Glomerular visceral epithelial cell (primary cell): ENCODE measurements at regions not wholly inside any gene's neighbourhood (a gene's known extent, or its start where the extent isn't known, plus 50 kb on each side); places are given as distances from the start of the nearest gene placed in this dataset.
A peak's percentile ranks its signal among the peaks of the same experiment; 100 is the strongest.

Experiments
- DNase-seq: peaks from one replicate; pipeline ENCODE4 v3.0.0-alpha.2; 2016; ENCODE audit errors: extremely low spot score

- DNase-seq: no peak
These were observed 546.2 kb upstream of the SETBP1 start for GRCh38 chr18:44134447-44134846.

GRCh38 chr18:44135741-44136140 is 544.9 kb upstream of the SETBP1 start:
- DNase-seq: no peak

- DNase-seq: no peak
These were observed 544.4 kb upstream of the SETBP1 start for GRCh38 chr18:44136326-44136725.

- peak; percentile 8 for DNase-seq
These were observed 537.6 kb upstream of the SETBP1 start for GRCh38 chr18:44143072-44143471.

GRCh38 chr18:44149706-44150105 is 531.0 kb upstream of the SETBP1 start:
- peak; percentile 66 for DNase-seq

GRCh38 chr18:44153981-44154380 is 526.7 kb upstream of the SETBP1 start:
- DNase-seq: no peak

GRCh38 chr18:44156126-44156525 is 524.6 kb upstream of the SETBP1 start:
- no peak for DNase-seq

- DNase-seq: no peak
These were observed 523.8 kb upstream of the SETBP1 start for GRCh38 chr18:44156776-44157335.

- DNase-seq: no peak
These were observed 510.3 kb upstream of the SETBP1 start for GRCh38 chr18:44170208-44170880.

GRCh38 chr18:44171301-44171700 is 509.4 kb upstream of the SETBP1 start:
- no peak for DNase-seq

- no peak for DNase-seq
These were observed 504.8 kb upstream of the SETBP1 start for GRCh38 chr18:44175891-44176290.

- no peak for DNase-seq
These were observed 502.2 kb upstream of the SETBP1 start for GRCh38 chr18:44178476-44178875.

GRCh38 chr18:44179693-44180092 is 501.0 kb upstream of the SETBP1 start:
- DNase-seq: no peak

GRCh38 chr18:44180683-44181082 is 500.0 kb upstream of the SETBP1 start:
- no peak for DNase-seq

- DNase-seq: no peak
These were observed 498.5 kb upstream of the SETBP1 start for GRCh38 chr18:44181951-44182747.

- DNase-seq: no peak
These were observed 494.7 kb upstream of the SETBP1 start for GRCh38 chr18:44186001-44186400.

- DNase-seq: no peak
These were observed 493.6 kb upstream of the SETBP1 start for GRCh38 chr18:44187090-44187489.

- no peak for DNase-seq
These were observed 485.1 kb upstream of the SETBP1 start for GRCh38 chr18:44195394-44196140.

GRCh38 chr18:44197832-44198611 is 482.7 kb upstream of the SETBP1 start:
- DNase-seq: no peak

- no peak for DNase-seq
These were observed 481.9 kb upstream of the SETBP1 start for GRCh38 chr18:44198612-44199284.

- DNase-seq: no peak
These were observed 467.4 kb upstream of the SETBP1 start for GRCh38 chr18:44213293-44213692.
